IPS DF 6.9 (cell line): ENCODE measurements at regions not wholly inside any gene's neighbourhood (a gene's known extent, or its start where the extent isn't known, plus 50 kb on each side); places are given as distances from the start of the nearest gene placed in this dataset.

ENCODE experiments used
- DNase-seq: peaks from one replicate; pipeline ENCODE4 v3.0.0-alpha.2; 2013; ENCODE audit warnings: low read depth, low spot score
- H3K27ac ChIP-seq: one replicate; pipeline ENCODE4 v1.5.1; 2013; ENCODE audit warnings: low read length, control low read depth
- H3K27me3 ChIP-seq: 2 replicates; pipeline ENCODE4 v1.6.1; 2013; ENCODE audit warnings: mild to moderate bottlenecking, low read length; ENCODE audit not compliant: control insufficient read depth, insufficient read depth
- H3K36me3 ChIP-seq: 2 replicates; pipeline ENCODE4 v1.6.1; 2013; ENCODE audit warnings: low read length; ENCODE audit not compliant: control insufficient read depth, insufficient read depth
- H3K4me1 ChIP-seq: 2 replicates; pipeline ENCODE4 v1.6.1; 2013; ENCODE audit warnings: low read length; ENCODE audit not compliant: control insufficient read depth, insufficient read depth
- H3K4me3 ChIP-seq: 2 replicates; pipeline ENCODE4 v1.5.1; 2013; ENCODE audit warnings: mild to moderate bottlenecking, low read length
- H3K9me3 ChIP-seq: 2 replicates; pipeline ENCODE4 v1.6.1; 2013; ENCODE audit warnings: low read length, inconsistent platforms; ENCODE audit not compliant: control insufficient read depth, insufficient read depth
- WGBS: extraction: QIAGEN DNeasy Blood & Tissue Kit; methylation state at CpG from one replicate; pipeline ENCODE4 v1.1.7; 2013; ENCODE audit warnings: mixed read lengths, missing lambda C conversion rate; ENCODE audit not compliant: insufficient read length, insufficient coverage; 5-methylcytosine and 5-hydroxymethylcytosine counted together

- no peak for DNase-seq
- Histone ChIP-seq H3K4me3 (no peak overlapping the region), H3K4me1 (no peaks in the 10 kb centered on the region), H3K9me3 (no peaks in the 10 kb centered on the region), H3K27ac (no peak overlapping the region), H3K27me3 (no peaks in the 10 kb centered on the region), H3K36me3 (no peaks in the 10 kb centered on the region)
- no CpG with 5 or more reads among the region's 1 CpG for WGBS
Measured at GRCh38 chr4:114087596-114088230, 108.3 kb upstream of the ARSJ start.

GRCh38 chr4:114088481-114088880 is 109.0 kb upstream of the ARSJ start:
- no peak overlapping the region for H3K27ac ChIP-seq
- no peaks in the 10 kb centered on the region for H3K27me3 ChIP-seq
- H3K4me1 ChIP-seq = no peaks in the 10 kb centered on the region
- no peaks in the 10 kb centered on the region for H3K36me3 ChIP-seq
- no peaks in the 10 kb centered on the region for H3K9me3 ChIP-seq
- H3K4me3 ChIP-seq = no peak overlapping the region
- DNase-seq = no peak

GRCh38 chr4:114091546-114091945 is 112.1 kb upstream of the ARSJ start:
- H3K27ac ChIP-seq = no peak overlapping the region
- H3K4me3 ChIP-seq = no peak overlapping the region
- WGBS = no CpG with 5 or more reads among the region's 1 CpG
- H3K4me1 ChIP-seq = no peaks in the 10 kb centered on the region
- H3K36me3 ChIP-seq = no peaks in the 10 kb centered on the region
- no peaks in the 10 kb centered on the region for H3K9me3 ChIP-seq
- no peaks in the 10 kb centered on the region for H3K27me3 ChIP-seq
- DNase-seq = no peak

- Histone ChIP-seq H3K27ac (no peak overlapping the region), H3K4me3 (no peak overlapping the region), H3K9me3 (no peaks in the 10 kb centered on the region), H3K27me3 (no peaks in the 10 kb centered on the region), H3K36me3 (no peaks in the 10 kb centered on the region), H3K4me1 (no peaks in the 10 kb centered on the region)
- DNase-seq = no peak
Measured at GRCh38 chr4:114093221-114093715, 113.8 kb upstream of the ARSJ start.

GRCh38 chr4:114100288-114101031 is 121.0 kb upstream of the ARSJ start:
- 100% methylated on average over 1 of the region's 6 CpGs for WGBS
- Histone ChIP-seq H3K27ac (no peak overlapping the region), H3K9me3 (no peaks in the 10 kb centered on the region), H3K27me3 (no peaks in the 10 kb centered on the region), H3K36me3 (no peaks in the 10 kb centered on the region), H3K4me3 (no peak overlapping the region), H3K4me1 (no peaks in the 10 kb centered on the region)
- DNase-seq = no peak

- Histone ChIP-seq H3K4me3 (no peak overlapping the region), H3K4me1 (no peaks in the 10 kb centered on the region), H3K27me3 (no peaks in the 10 kb centered on the region), H3K36me3 (no peaks in the 10 kb centered on the region), H3K27ac (no peak overlapping the region), H3K9me3 (no peaks in the 10 kb centered on the region)
- no peak for DNase-seq
- WGBS = no CpG with 5 or more reads among the region's 1 CpG
Measured at GRCh38 chr4:114103908-114104307, 124.5 kb upstream of the ARSJ start.

GRCh38 chr4:114108869-114109268 is 129.4 kb upstream of the ARSJ start:
- Histone ChIP-seq H3K4me1 (no peaks in the 10 kb centered on the region), H3K27me3 (no peaks in the 10 kb centered on the region), H3K9me3 (no peaks in the 10 kb centered on the region), H3K36me3 (no peaks in the 10 kb centered on the region), H3K4me3 (no peak overlapping the region), H3K27ac (no peak overlapping the region)
- WGBS = no CpG with 5 or more reads among the region's 1 CpG
- no peak for DNase-seq

- WGBS = no CpG with 5 or more reads among the region's 1 CpG
- no peak overlapping the region for H3K27ac ChIP-seq
- H3K4me3 ChIP-seq = no peak overlapping the region
- no peak for DNase-seq
- no peaks in the 10 kb centered on the region for H3K36me3 ChIP-seq
- no peaks in the 10 kb centered on the region for H3K4me1 ChIP-seq
- H3K9me3 ChIP-seq = no peaks in the 10 kb centered on the region
- no peaks in the 10 kb centered on the region for H3K27me3 ChIP-seq
Measured at GRCh38 chr4:114109776-114110175, 130.3 kb upstream of the ARSJ start.

GRCh38 chr4:114115526-114115925 is 136.1 kb upstream of the ARSJ start:
- no peaks in the 10 kb centered on the region for H3K27me3 ChIP-seq
- H3K4me3 ChIP-seq = no peak overlapping the region
- H3K36me3 ChIP-seq = no peaks in the 10 kb centered on the region
- H3K27ac ChIP-seq = no peak overlapping the region
- no peaks in the 10 kb centered on the region for H3K4me1 ChIP-seq
- H3K9me3 ChIP-seq = no peaks in the 10 kb centered on the region
- DNase-seq = no peak
- no CpG with 5 or more reads among the region's 2 CpGs for WGBS

GRCh38 chr4:114116861-114117260 is 137.4 kb upstream of the ARSJ start:
- no peaks in the 10 kb centered on the region for H3K27me3 ChIP-seq
- H3K36me3 ChIP-seq = no peaks in the 10 kb centered on the region
- no peaks in the 10 kb centered on the region for H3K4me1 ChIP-seq
- no peak overlapping the region for H3K4me3 ChIP-seq
- no peak for DNase-seq
- H3K27ac ChIP-seq = no peak overlapping the region
- WGBS = no CpG with 5 or more reads among the region's 2 CpGs
- no peaks in the 10 kb centered on the region for H3K9me3 ChIP-seq

GRCh38 chr4:114121221-114121620 is 141.8 kb upstream of the ARSJ start:
- H3K9me3 ChIP-seq = peaks cover 1% of the 10 kb centered on the region; the same call in 1 of the 2 replicates
- WGBS = no CpG with 5 or more reads among the region's 1 CpG
- no peaks in the 10 kb centered on the region for H3K36me3 ChIP-seq
- no peaks in the 10 kb centered on the region for H3K27me3 ChIP-seq
- H3K27ac ChIP-seq = no peak overlapping the region
- DNase-seq = no peak
- no peaks in the 10 kb centered on the region for H3K4me1 ChIP-seq
- no peak overlapping the region for H3K4me3 ChIP-seq
